IMR-90 (cell line): ENCODE measurements at regions not wholly inside any gene's neighbourhood (a gene's known extent, or its start where the extent isn't known, plus 50 kb on each side); places are given as distances from the start of the nearest gene placed in this dataset.

ENCODE experiments used
- BHLHE40 ChIP-seq: fragments of 150-350 bp; IDR thresholded peaks from 2 replicates; pipeline ENCODE4 v1.6.1; 2016; ENCODE audit warnings: mild to moderate bottlenecking, low read depth, low read length
- CEBPB ChIP-seq: IDR thresholded peaks from 2 replicates; pipeline ENCODE4 v1.6.1; 2012; ENCODE audit warnings: low read depth, low read length, improper control_type of control experiment
- CHD1 ChIP-seq: IDR thresholded peaks from 2 replicates; pipeline ENCODE4 v1.6.1; 2012; ENCODE audit warnings: low read depth, low read length, improper control_type of control experiment
- CTCF ChIP-seq: conservative IDR thresholded peaks from 2 replicates; pipeline ENCODE4 v1.5.1; 2012; ENCODE audit warnings: mild to moderate bottlenecking, low read depth, low read length, improper control_type of control experiment
- FOS ChIP-seq: fragments of 150-350 bp; IDR thresholded peaks from 2 replicates; pipeline ENCODE4 v1.6.1; 2016; ENCODE audit warnings: low read depth, low read length
- MAFK ChIP-seq: IDR thresholded peaks from 2 replicates; pipeline ENCODE4 v1.6.1; 2012; ENCODE audit warnings: low read depth, low read length, improper control_type of control experiment
- MAZ ChIP-seq: IDR thresholded peaks from 2 replicates; pipeline ENCODE4 v1.6.1; 2012; ENCODE audit warnings: low read depth, mild to moderate bottlenecking, low read length, improper control_type of control experiment, moderate library complexity, borderline replicate concordance
- MXI1 ChIP-seq: IDR thresholded peaks from 2 replicates; pipeline ENCODE4 v1.6.1; 2012; ENCODE audit warnings: low read depth, mild to moderate bottlenecking, low read length, moderate library complexity, borderline replicate concordance
- POLR2A ChIP-seq: IDR thresholded peaks from 2 replicates; pipeline ENCODE4 v1.6.1; 2012; ENCODE audit warnings: mild to moderate bottlenecking, low read depth, low read length
- RAD21 ChIP-seq: IDR thresholded peaks from 2 replicates; pipeline ENCODE4 v1.6.1; 2012; ENCODE audit warnings: low read length, improper control_type of control experiment
- RCOR1 ChIP-seq: IDR thresholded peaks from 2 replicates; pipeline ENCODE4 v1.6.1; 2012; ENCODE audit warnings: mild to moderate bottlenecking, low read length, improper control_type of control experiment; ENCODE audit not compliant: insufficient replicate concordance
- TF ChIP-seq, protein P1 (sequence below): fragments of 150-350 bp; IDR thresholded peaks from 2 replicates; pipeline ENCODE4 v1.6.1; 2017; ENCODE audit warnings: mild to moderate bottlenecking, antibody characterized with exemption, low read length, low read depth
- TF ChIP-seq, protein P2 (sequence below): fragments of 150-350 bp; IDR thresholded peaks from 2 replicates; pipeline ENCODE4 v1.6.1; 2016; ENCODE audit warnings: low read depth, mild to moderate bottlenecking, low read length, moderate library complexity, borderline replicate concordance

DNA sequence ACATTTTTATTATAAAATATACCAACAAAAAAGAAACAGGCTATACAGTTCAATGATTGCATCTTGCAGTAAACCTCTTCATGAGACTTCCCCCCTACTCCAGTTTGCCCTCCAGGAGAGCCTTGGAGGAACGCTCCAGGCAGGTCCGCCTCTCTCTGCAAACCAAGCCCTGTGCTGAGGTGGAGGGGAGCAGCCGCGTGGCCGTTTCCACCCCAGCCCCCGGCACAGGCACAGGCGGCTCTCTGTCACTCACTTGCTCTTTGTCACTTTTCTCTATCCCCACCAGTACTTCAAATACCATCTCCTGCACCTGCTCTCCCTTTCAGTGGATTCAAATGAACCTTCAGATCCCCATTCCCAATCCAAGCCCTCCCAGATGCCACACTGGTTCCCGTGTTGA is 479.9 kb downstream of the OCA2 start:
- TF ChIP-seq CTCF (no peak), RCOR1 (no peak), MAZ (no peak), MAFK (no peak), FOS (no peak), BHLHE40 (no peak), POLR2A (no peak), CEBPB (no peak), RAD21 (no peak), MXI1 (no peak), CHD1 (no peak)
- TF ChIP-seq, protein P1, sequence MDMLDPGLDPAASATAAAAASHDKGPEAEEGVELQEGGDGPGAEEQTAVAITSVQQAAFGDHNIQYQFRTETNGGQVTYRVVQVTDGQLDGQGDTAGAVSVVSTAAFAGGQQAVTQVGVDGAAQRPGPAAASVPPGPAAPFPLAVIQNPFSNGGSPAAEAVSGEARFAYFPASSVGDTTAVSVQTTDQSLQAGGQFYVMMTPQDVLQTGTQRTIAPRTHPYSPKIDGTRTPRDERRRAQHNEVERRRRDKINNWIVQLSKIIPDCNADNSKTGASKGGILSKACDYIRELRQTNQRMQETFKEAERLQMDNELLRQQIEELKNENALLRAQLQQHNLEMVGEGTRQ: no peak
- TF ChIP-seq, protein P2, sequence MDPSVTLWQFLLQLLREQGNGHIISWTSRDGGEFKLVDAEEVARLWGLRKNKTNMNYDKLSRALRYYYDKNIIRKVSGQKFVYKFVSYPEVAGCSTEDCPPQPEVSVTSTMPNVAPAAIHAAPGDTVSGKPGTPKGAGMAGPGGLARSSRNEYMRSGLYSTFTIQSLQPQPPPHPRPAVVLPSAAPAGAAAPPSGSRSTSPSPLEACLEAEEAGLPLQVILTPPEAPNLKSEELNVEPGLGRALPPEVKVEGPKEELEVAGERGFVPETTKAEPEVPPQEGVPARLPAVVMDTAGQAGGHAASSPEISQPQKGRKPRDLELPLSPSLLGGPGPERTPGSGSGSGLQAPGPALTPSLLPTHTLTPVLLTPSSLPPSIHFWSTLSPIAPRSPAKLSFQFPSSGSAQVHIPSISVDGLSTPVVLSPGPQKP: no peak
